ENCODE measurements at regions not wholly inside any gene's neighbourhood (a gene's known extent, or its start where the extent isn't known, plus 50 kb on each side); places are given as distances from the start of the nearest gene placed in this dataset.

DNA sequence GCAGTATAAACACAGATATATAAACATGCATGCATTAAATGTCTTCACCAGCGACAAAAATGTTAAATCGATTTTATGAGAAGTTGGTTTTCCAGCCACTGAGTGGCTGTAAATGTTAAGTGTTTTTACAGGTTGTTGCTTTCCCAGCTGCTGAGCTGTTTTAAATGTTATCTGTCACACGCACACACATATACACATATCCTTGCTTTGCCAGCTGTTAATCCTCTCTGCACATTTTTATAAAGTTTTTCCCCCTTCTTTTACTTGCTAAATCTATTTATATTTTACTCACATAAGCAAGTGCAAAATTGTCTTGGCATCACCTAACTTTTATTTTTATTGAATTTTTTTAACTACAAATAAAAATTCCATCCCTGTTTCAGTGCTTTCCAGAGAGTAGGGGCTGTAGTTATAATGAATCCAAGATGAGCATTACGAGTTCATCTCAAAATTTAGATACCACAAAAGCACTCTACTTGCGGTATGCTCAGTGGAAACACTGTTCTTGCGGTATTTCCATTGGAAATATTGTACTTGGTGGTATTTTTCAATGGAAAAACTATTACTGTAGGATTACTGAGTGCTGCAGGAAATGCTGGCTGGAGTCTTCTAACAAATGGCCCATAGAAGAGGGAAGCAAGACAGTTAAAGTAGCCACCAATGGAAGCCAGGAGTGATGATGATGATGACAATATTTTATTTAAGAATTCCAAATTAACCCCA is 124.9 kb upstream of the KCNJ16 start:
- no peak for DNase-seq (ENCODE audit: low read depth)

DNA sequence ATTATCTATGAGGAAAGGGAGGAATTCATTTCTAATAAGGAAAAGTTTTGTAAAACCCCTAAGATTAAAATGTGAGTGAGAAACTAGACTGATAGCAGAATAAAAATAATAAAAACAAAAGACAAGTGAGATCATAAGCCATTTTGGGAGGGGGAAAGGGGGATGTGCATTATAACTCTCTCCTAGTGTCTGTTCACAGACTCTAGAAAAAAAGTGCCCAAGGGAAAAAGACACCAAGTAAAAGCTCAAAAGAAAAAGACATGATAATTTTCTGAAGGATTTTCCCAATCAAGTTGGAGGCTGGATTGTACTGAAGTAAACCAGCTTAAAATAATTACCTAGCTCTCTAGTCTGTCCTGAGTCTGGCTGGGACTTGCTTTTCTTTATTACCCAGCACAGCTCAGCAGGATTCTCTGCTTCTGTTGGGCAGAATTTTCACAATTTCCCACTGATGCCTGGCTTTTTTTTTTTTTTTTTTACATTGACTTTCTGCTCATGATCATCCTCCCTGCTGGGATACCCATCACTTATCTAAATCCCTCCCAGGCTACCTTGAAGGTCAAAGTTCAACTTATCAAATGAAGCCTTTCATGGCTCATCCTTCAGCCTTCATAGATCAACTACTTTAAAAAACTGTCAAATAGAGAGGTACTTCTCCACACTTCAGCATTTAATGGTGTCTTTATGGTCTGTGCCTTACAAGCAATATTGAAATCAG is 124.2 kb upstream of the KCNJ16 start:
- DNase-seq (ENCODE audit: low read depth): no peak

DNA sequence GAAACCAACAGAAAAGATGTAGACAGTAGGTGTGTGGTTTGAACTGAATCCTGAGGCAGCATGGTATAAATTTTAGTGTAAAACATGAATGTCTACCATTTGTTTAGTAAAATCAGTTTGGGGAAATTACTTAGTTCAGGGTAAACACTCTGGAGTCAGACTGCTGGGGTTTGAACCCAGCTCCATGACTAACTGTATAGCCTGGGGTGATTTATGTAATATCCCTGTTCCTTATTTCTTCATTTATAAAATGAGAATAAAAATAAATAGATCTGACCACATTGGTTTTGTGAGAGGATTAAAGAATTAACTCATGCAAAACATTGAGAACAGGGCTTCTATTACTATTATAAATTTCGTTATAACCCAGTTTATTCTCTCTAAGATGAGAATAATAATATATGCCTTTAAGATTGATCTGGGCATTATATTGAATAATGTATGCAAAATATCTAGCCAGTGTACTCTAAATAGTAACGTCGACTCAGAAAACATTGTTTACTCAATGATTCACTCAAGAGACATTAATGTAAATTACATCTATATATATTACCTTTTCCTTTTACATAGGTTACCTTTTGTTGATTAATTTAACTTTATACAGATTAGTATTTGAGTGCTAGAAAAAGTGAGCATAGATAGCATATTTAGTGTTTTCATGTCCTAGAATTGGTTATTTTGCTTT is 120.6 kb upstream of the KCNJ16 start:
- no peak for DNase-seq (ENCODE audit: low read depth)

DNA sequence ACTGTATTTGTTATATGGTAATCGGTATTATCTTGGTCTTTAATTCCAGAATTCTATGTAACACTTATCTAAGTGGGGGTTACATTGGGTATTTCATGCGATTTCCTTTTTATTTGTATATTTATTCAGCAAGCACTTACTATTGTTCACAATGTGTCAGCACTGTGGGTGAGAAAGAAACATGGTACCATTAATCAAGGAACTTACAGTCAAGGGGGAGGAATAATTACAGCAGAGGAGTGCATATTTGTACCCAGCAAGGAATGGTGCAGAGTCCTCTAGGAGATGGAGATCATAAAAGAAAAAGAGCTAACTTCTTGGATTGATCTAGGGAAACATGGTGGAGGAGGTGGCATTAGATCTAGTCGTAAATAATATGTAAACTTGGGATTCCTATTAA is 117.0 kb upstream of the KCNJ16 start:
- no peak for DNase-seq (ENCODE audit: low read depth)

- no peak for DNase-seq (ENCODE audit: low read depth)
These were observed 115.7 kb upstream of the KCNJ16 start for GRCh38 chr17:69959283-69959682.

DNA sequence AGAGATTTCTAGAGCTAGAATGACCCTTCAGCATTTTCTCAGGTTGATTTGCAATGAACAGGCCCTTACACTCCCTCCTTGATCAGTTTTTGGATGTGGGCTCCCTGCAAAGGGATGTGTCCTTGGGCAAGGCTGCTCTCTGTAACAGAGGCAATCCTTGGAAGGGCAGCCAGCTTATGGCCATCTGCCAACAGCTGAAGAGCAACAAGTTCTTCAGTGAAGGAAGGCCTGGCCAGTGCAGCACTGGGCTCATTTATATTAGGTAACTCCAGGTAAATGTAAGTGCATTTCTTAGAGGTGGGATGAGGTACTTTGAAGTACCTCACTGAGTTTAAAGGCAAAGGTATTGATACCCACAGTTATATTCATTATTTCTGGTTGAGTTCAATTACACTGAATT is 114.3 kb upstream of the KCNJ16 start:
- no peak for DNase-seq (ENCODE audit: low read depth)

DNA sequence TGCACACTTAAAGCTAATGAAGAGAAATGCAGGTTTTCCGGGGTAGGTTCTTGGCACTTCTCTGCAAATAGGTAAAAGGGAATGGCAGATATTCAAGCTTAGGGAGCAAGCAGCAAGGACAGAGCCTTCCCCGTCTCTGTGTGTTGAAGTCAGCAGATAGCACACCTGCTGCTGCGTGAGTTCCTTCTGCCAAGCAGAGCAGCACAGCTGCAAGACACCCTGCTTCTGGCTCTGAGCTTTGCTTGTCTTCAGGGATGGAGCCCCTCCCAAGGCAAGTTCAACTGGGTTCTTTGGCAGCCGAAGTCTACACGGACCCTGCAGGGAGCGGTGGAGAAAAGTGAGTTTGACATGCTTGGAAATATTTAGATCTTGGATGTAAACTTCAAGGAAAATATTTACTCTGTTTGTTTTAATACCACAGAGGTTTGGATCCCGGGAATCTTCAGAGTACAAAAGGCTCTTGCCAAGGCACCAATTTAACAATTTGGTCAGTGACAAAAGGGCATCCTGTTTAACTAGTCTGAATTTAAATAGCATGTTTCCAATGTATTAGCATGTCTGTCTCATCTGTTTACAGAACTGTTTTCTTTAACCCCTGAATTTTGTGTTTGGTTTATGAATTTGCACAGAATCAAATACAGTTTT is 113.4 kb upstream of the KCNJ16 start:
- no peak for DNase-seq (ENCODE audit: low read depth)

DNA sequence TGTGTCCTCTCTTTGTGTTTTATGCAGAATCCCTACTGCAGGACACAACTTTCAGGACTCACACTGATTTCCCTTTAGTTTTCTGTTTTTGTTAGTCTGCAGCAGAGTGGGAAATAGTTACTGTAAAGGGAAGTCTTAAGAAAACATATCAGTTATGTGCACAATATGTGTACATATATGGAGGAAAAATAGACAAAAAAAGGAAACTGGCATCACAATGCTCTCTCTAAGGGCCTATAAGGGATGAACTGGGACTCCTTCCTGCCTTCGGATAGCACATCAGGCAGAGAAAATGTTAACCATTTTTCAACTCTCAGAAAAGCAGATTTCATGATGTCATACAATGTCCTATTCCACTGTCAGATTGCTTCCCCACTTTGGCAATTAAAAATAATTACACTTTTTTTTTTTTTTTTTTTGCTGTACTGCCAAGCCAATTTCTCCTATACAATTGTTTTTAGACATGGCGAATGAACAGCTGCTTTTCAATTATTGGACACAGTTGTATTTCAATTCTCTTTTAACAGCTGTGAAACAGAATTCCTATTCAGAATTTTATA is 112.5 kb upstream of the KCNJ16 start:
- no peak for DNase-seq (ENCODE audit: low read depth)

GRCh38 chr17:69967910-69968411 is 107.1 kb upstream of the KCNJ16 start:
- peak; percentile 99 for DNase-seq (ENCODE audit: low read depth)

GRCh38 chr17:69969897-69970296 is 105.1 kb upstream of the KCNJ16 start:
- DNase-seq (ENCODE audit: low read depth): no peak

DNA sequence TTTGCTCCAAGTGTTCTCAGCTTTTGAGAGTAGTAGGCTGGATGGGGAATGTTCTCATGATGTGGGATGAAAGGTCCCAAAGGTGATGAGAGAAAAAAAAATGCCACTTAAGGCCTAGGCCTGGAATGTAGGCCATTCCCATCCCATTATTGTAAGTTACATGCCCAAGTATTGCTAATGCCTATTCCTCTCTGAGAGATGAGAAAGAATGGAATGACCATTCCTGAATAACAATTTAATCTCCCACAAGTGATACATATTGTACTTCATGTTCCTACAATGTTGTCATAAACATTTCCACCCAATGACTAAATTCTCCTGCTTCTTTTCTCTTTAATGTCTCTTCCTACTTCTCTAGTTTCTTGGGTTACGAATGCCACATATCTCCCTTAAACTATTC is 102.8 kb upstream of the KCNJ16 start:
- no peak for DNase-seq (ENCODE audit: low read depth)

- no peak for DNase-seq (ENCODE audit: low read depth)
These were observed 99.2 kb upstream of the KCNJ16 start for GRCh38 chr17:69975808-69976207.

- DNase-seq (ENCODE audit: low read depth): no peak
These were observed 96.9 kb upstream of the KCNJ16 start for GRCh38 chr17:69978056-69978646.

- DNase-seq (ENCODE audit: low read depth): no peak
These were observed 93.6 kb upstream of the KCNJ16 start for GRCh38 chr17:69981441-69981840.

- no peak for DNase-seq (ENCODE audit: low read depth)
These were observed 79.5 kb upstream of the KCNJ16 start for GRCh38 chr17:69995476-69995875.

- no peak for DNase-seq (ENCODE audit: low read depth)
These were observed 77.7 kb upstream of the KCNJ16 start for GRCh38 chr17:69997332-69997731.

DNA sequence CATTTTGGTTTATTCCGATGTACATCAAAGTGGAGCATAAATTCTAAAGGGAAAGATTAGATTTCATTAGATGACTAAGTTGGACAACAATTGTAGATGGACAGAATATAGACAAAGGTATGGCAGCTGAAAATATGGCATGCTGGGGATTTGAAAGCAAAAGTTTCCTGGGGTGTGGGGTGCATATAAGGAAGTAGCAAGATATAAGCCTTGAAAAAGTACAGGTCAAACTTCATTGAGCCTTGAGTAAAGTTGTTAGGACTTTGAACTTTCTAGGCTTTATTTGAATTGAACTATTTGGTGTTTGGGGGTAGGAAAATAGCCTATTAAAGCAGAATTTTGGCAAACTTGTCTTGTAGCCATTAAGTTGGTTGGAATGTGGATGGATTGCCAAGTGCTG is 75.8 kb upstream of the KCNJ16 start:
- DNase-seq (ENCODE audit: low read depth): no peak

DNA sequence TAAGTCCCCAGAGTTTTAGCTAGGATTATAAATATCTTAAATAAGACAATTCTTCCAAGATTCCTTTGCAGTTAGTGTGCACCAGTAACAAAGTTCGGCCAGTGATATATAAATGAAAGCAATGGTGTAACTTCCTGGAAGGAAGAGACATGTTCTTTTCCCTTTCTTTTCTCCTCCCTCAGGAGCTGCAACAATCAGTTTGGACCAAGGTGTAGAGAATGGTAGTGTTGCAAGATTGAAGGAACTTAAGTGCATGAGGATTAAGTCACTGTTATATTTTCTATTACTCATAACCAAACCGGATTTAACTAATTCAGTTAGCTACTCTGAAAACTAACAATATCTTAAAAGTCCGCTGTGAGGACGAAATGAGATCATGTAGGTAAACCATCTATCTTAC is 68.9 kb upstream of the KCNJ16 start:
- DNase-seq (ENCODE audit: low read depth): no peak

DNA sequence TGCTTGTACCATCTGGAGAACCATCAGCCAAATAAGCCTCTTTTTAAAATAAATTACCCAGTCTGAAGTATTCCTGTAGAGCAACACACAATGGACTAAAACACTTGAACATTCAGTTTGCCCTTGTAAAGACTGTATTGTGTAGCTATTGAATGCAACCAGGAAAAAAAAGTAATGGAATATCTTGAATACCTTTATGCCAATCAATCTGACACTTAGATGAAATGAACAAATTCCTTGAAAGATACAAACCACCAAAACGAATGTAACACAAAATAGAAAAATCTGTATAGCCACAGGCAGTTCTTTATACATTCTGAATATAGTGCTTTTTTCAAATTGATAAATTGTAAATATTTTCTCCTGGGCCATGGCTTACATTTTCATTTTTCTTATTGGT is 63.3 kb upstream of the KCNJ16 start:
- DNase-seq (ENCODE audit: low read depth): no peak

DNA sequence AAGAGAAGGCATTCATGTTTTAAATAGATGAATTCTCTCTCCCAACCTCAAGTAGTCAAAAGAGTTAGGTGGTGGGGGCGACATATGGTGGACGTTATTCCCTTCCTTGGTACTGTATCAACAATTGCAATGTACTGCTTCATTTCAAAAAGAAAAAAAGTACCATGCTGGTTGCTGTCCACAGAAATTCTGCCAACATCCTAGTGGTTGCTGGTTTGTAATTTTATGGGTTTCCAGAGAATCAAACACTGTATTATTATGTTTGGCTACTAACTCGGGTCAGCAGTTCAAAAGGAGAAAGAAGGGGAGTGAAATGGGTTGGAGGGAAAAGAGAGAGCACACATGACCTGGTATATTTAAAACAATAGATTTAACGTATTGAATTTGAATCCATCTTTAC is 61.1 kb upstream of the KCNJ16 start:
- DNase-seq (ENCODE audit: low read depth): peak; percentile 65

DNA sequence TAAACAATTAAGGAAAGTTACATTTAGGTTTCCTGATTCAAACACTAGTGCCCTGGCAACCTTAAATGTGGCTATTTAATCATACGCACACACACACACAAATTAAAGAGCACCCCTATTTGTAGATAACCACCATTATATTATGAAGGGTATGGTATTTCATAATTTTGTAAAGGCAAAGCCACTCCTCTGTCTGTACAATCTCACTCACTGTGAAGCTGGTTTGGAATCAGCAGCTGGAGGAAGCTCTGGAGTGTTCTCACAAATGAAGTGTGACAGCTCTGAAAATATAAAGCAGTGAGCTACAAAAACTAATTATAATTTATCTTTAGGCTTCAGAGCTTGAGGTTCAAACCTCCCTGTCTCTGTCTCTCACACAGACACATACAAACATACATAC is 57.9 kb upstream of the KCNJ16 start:
- no peak for DNase-seq (ENCODE audit: low read depth)

- DNase-seq (ENCODE audit: low read depth): no peak
These were observed 57.1 kb upstream of the KCNJ16 start for GRCh38 chr17:70017941-70018340.
